HG03095 (cell line): ENCODE measurements at regions not wholly inside any gene's neighbourhood (a gene's known extent, or its start where the extent isn't known, plus 50 kb on each side); places are given as distances from the start of the nearest gene placed in this dataset.
"Not testable (repeated sequence)": the region's sequence is repeated elsewhere in the genome, so short reads cannot be mapped to it uniquely, and the experiment has no call there.

Source experiments
- ATAC-seq: cut with Tn5 transposase; IDR thresholded peaks from one replicate; pipeline ENCODE4 v1.9.1; 2021; ENCODE audit warnings: moderate library complexity; ENCODE audit not compliant: unreplicated experiment

DNA sequence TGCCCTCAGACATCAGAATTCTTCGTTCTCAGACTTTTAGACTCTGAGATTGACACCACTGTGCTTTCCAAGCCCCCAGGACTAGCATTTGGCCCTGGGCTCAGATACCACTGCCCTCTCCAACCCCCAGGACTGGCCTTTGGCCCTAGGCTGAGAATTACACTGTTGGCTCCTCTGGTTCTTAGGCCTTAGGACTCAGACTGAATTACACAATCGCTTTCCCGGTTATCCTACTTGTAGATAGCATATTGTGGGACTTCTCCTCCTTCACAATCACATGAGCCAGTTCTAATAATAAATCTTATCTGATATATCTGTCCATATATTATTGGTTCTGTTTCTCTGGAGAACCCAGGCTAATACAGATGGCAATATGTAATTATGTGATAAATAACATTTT, 1725.5 kb downstream of the GRIK2 start:
- no peak for ATAC-seq

DNA sequence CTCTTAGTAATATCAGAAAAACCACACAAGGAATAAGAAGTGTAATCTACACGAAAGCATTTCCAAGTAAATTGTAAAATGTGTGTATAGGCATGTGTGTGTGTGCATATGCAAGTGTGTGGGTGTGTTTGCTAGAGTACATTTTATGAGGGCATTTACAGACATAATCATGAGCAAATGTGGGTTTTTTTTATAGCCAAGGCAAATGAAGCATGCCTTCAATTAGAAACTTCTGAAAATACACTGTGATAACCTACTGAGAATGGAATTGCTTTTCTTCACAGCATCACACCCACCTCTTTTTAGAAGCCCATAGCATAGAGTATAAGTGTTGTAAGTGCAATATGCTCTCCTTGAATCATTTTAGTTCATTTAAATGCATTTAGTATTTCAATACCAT, 1721.1 kb downstream of the GRIK2 start:
- ATAC-seq = no peak

DNA sequence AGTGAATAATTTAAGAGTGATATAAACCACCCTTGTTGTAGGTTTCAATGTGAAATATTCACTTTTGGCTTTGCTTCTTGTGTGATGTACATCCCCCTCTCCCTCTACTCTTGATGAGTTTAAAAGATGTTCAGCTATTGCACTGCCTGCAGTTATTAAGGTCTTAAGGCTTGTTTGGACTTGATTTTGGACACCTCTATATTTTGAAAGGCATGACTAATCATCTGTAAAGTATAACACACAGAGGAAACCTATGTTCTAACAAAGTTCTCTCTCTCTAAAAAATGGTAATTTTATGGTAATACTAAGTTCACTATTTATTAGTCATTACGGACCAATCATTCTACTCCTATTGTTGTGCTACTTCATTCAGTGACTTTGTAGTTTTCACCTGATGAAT, 1719.9 kb downstream of the GRIK2 start:
- no peak for ATAC-seq

GRCh38 chr6:103107985-103108384, 1714.5 kb downstream of the GRIK2 start:
- no peak for ATAC-seq

GRCh38 chr6:103105686-103106085, 1712.2 kb downstream of the GRIK2 start:
- no peak for ATAC-seq

DNA sequence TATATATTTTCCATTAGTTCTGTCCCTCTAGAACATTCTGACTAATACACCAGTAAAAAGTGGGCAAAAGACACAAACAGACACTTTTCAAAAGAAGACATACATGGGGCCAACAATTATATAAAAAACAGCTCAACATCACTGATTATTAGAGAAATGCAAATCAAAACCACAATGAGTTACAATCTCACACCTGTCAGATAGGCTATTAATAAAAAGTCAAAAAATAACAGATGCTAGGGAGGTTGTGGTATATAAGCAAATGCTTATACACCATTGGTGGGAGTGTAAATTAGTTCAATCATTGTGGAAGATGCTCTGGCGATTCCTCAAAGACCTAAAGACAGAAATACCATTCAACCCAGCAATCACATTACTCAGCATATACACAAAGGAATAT, 1707.8 kb downstream of the GRIK2 start:
- ATAC-seq = no peak

DNA sequence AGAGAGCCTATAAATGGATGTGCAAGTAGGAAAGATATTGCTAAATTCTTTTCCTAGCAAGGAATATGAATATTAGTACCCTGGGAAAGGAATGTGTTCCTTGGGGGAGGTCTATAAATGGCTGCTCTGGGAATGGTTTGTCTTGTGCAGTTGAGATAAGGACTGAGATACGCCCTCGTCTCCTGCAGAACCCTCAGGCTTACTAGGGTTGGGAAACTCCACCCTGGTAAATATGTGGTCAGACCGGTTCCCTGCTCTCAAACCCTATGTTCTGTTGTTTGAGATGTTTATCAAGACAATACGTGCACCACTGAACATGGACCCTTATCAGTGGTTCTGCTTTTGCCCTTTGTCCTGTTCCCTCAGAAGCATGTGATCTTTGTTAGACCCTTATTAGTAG, 1698.9 kb downstream of the GRIK2 start:
- not testable (repeated sequence) for ATAC-seq

DNA sequence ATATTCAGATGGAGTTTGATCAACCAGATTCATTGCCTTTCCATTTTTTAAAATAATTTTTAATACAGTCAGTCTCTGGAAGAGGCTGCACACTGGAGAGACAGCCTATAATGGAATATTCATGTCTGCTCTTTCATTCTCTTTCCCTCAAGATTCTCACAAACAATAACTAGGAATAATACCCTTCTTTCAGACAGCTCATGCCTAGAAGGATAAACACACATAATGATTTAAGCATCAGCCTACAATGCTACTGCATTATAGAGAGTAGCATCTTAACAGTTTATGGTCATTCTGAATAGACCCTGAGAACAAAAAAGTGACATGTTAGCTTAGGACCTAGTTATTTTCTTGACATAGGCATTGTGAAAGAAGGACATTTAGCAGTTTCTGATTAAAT, 1692.3 kb downstream of the GRIK2 start:
- no peak for ATAC-seq

- no peak for ATAC-seq
Observed at GRCh38 chr6:103081876-103082630, 1688.5 kb downstream of the GRIK2 start.

- no peak for ATAC-seq
Observed at GRCh38 chr6:103081126-103081525, 1687.6 kb downstream of the GRIK2 start.

DNA sequence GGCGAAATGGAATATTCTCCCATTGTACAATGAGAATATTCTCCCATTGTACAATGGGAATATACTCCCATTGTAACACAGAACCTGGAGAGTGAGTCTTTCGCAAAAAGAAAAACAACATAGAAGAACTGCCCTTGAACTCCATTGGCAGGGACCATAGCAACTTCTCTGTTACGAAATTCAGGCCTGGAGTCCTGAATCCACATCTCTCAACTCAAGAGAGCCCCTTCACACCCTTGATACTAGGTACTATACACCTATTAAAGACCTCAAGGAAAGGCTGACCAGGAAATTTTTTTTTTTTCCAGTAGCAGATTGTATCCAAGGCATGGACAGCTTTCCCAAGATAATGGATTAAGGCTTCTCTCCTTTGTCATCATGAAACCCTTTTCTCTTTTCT, 1687.0 kb downstream of the GRIK2 start:
- no peak for ATAC-seq

GRCh38 chr6:103079867-103080266, 1686.4 kb downstream of the GRIK2 start:
- ATAC-seq = no peak

DNA sequence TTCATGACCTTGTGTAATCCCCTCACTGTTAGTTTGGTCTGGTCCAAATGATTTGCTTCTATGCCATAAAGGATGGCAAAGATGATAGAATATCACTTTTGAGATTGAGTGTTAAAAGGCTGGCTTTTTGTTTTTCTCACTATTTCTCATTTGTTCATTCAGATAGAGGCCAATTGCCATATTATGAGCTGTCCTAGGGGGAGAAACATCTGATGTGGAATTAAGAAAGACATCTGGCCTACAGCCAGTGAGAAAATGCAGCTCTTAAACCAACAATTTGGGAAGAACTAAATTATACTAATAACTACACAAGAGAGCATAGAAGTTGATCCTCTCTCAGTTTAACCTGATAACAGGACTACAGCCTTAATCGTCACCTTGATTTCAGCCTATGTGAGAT, 1668.6 kb downstream of the GRIK2 start:
- no peak for ATAC-seq

- no peak for ATAC-seq
Observed at GRCh38 chr6:103047567-103047966, 1654.1 kb downstream of the GRIK2 start.

DNA sequence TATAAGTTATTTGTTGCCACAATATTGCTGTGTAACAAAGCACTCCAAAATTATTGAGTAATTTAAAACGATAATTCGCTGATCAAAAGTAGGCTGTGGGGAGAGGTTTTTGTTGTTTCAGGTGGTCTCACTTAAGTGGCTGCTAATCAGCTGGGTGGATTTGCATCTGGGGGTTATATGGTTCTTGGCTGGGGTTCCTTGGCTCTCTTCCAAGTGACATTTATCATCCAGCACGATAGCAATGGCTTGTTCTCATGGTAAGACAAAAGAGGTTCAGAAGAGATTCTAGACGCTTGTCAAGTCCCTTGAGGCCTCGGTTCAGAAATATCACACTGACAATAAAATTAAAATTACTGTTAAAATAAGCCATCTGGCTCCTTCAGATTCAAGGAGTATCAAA, 1648.8 kb downstream of the GRIK2 start:
- ATAC-seq = no peak

- ATAC-seq = no peak
Observed at GRCh38 chr6:103036846-103037245, 1643.3 kb downstream of the GRIK2 start.

- ATAC-seq = no peak
Observed at GRCh38 chr6:103027271-103027931, 1633.9 kb downstream of the GRIK2 start.

DNA sequence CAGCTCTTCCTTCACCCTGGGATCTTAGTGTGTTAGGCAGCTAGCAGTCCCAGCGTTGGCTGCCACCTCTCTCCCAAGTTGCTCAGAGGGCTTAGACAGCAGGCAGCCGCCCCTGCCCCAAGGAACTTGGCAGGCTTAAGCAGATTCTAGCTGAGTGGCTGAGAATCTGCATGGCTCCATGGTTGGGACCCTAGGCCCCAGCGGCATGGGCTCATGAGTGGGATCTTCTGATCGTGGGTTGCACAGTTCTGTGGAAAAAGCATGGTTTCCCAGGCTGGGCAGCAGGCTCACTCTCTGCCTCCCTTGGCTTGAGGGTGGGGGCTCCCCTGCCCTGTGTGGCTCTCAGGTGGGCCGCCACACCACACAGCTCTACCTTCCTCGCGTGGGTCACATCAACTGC, 1624.9 kb downstream of the GRIK2 start:
- ATAC-seq = no peak

- no peak for ATAC-seq
Observed at GRCh38 chr6:103017878-103018277, 1624.4 kb downstream of the GRIK2 start.

GRCh38 chr6:103011605-103012004, 1618.1 kb downstream of the GRIK2 start:
- ATAC-seq = no peak

GRCh38 chr6:103002282-103002681, 1608.8 kb downstream of the GRIK2 start:
- ATAC-seq = no peak

GRCh38 chr6:103001724-103002123, 1608.2 kb downstream of the GRIK2 start:
- ATAC-seq = no peak

GRCh38 chr6:103000688-103001087, 1607.2 kb downstream of the GRIK2 start:
- ATAC-seq = no peak
